Erythroblast (primary cell): ENCODE measurements at regions not wholly inside any gene's neighbourhood (a gene's known extent, or its start where the extent isn't known, plus 50 kb on each side); places are given as distances from the start of the nearest gene placed in this dataset.
"Not testable (repeated sequence)": the region's sequence is repeated elsewhere in the genome, so short reads cannot be mapped to it uniquely, and the experiment has no call there.

ENCODE experiments used
- DNase-seq, 2 experiments: peaks; one replicate each; lab custom pipeline; 2025; lab: John Stamatoyannopoulos, UW
- GATA1 ChIP-seq: IDR thresholded peaks from 2 replicates; pipeline ENCODE4 v1.6.1; 2011; ENCODE audit warnings: low read depth, mild to moderate bottlenecking, control low read depth, low read length, moderate library complexity
- POLR2A ChIP-seq: IDR thresholded peaks from 2 replicates; pipeline ENCODE4 v1.6.1; 2011; ENCODE audit warnings: mild to moderate bottlenecking, low read length

- DNase-seq: no peak
- TF ChIP-seq GATA1: no peak
- TF ChIP-seq POLR2A: no peak
These were observed 528.2 kb upstream of the NRP1 start for GRCh38 chr10:33862536-33863105.

GRCh38 chr10:33861833-33862232 lies 527.4 kb upstream of the NRP1 start:
- TF ChIP-seq GATA1: no peak
- TF ChIP-seq POLR2A: no peak
- DNase-seq: no peak

GRCh38 chr10:33861016-33861704 lies 526.7 kb upstream of the NRP1 start:
- no peak for TF ChIP-seq POLR2A
- TF ChIP-seq GATA1: no peak
- DNase-seq: no peak

GRCh38 chr10:33860552-33860951 lies 526.1 kb upstream of the NRP1 start:
- TF ChIP-seq GATA1 (no peak), POLR2A (no peak)
- no peak for DNase-seq

- TF ChIP-seq POLR2A (no peak), GATA1 (no peak)
- no peak for DNase-seq
These were observed 525.0 kb upstream of the NRP1 start for GRCh38 chr10:33859319-33860022.

GRCh38 chr10:33858326-33858725 lies 523.9 kb upstream of the NRP1 start:
- DNase-seq: no peak
- TF ChIP-seq POLR2A: no peak
- TF ChIP-seq GATA1: no peak

- not testable (repeated sequence) for DNase-seq
These were observed 518.8 kb upstream of the NRP1 start for GRCh38 chr10:33853221-33853620.

- no peak for TF ChIP-seq POLR2A
- TF ChIP-seq GATA1: no peak
- no peak for DNase-seq
These were observed 508.9 kb upstream of the NRP1 start for GRCh38 chr10:33843379-33843778.

- no peak for DNase-seq
- TF ChIP-seq GATA1: no peak
- TF ChIP-seq POLR2A: no peak
These were observed 507.2 kb upstream of the NRP1 start for GRCh38 chr10:33841678-33842077.

- TF ChIP-seq POLR2A (no peak), GATA1 (no peak)
- no peak for DNase-seq
These were observed 504.3 kb upstream of the NRP1 start for GRCh38 chr10:33838731-33839130.

- TF ChIP-seq POLR2A: no peak
- TF ChIP-seq GATA1: no peak
- DNase-seq: no peak
These were observed 503.3 kb upstream of the NRP1 start for GRCh38 chr10:33837736-33838135.

- no peak for TF ChIP-seq GATA1
- TF ChIP-seq POLR2A: no peak
- no peak for DNase-seq
These were observed 501.1 kb upstream of the NRP1 start for GRCh38 chr10:33835556-33835955.

GRCh38 chr10:33833566-33833965 lies 499.1 kb upstream of the NRP1 start:
- DNase-seq: no peak
- TF ChIP-seq POLR2A (no peak), GATA1 (no peak)

- DNase-seq: no peak
- TF ChIP-seq POLR2A: no peak
- TF ChIP-seq GATA1: no peak
These were observed 497.8 kb upstream of the NRP1 start for GRCh38 chr10:33832124-33832787.

GRCh38 chr10:33831591-33831990 lies 497.1 kb upstream of the NRP1 start:
- no peak for DNase-seq
- TF ChIP-seq GATA1 (no peak), POLR2A (no peak)

GRCh38 chr10:33829899-33830298 lies 495.4 kb upstream of the NRP1 start:
- DNase-seq: not testable (repeated sequence)
